T-helper 1 cell treated with Interleukin-12 subunit alpha and Interleukin-12 subunit beta and Interleukin-4 antibody, amounts not matched to agents 30 μg/mL and 1 μg/mL, for 36 hours (primary cell): ENCODE measurements at regions not wholly inside any gene's neighbourhood (a gene's known extent, or its start where the extent isn't known, plus 50 kb on each side); places are given as distances from the start of the nearest gene placed in this dataset.

Experiments
- H3K27ac Mint-ChIP-seq: one replicate; pipeline ENCODE4 v1.8.0; 2021; ENCODE audit warnings: mild to moderate bottlenecking, mixed read lengths
- H3K27me3 Mint-ChIP-seq: one replicate; pipeline ENCODE4 v1.8.0; 2021; ENCODE audit warnings: low read depth, mixed read lengths
- H3K36me3 Mint-ChIP-seq: one replicate; pipeline ENCODE4 v1.8.0; 2021; ENCODE audit warnings: low read depth, mixed read lengths
- H3K4me1 Mint-ChIP-seq: one replicate; pipeline ENCODE4 v1.8.0; 2021; ENCODE audit warnings: low read depth, mixed read lengths
- H3K4me3 Mint-ChIP-seq: one replicate; pipeline ENCODE4 v1.8.0; 2021; ENCODE audit warnings: mild to moderate bottlenecking, moderate library complexity, mixed read lengths
- H3K9me3 Mint-ChIP-seq: one replicate; pipeline ENCODE4 v1.8.0; 2021; ENCODE audit warnings: mixed read lengths

DNA sequence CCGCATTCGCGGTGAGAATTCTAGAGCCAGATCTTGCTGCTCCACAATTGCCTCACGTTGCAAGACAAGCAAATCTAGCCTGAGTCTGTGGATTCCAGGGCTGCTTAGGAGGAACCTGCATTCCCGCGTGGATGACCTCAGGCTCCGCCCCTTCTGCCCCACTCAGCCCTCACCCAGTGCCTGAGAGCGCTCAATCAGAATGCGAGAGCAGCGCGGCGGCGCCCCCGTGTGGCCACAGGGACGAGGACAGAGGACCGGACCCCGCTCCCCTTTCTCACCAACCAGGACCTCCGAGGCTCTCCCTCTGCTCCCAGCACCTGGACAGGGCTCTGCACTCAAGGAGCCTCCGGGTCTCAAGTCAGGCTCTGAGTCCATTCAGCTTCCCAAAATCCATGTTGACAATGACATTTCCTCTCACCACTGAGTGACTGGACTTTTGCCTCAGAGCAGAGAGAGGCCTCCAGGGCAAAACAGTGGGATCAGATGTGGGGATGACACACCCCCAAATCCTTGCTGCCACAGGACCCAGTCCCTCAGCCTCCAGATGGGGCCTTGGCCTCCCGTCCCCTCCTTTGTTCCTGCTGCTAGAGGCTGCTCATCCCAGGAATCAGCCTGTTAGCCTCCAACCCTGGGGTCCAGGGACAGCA is 52.0 kb downstream of the RPP21 start:
- Mint-ChIP-seq H3K4me1 (peaks cover 6% of the 10 kb centered on the region), H3K36me3 (no peaks in the 10 kb centered on the region), H3K4me3 (no peak overlapping the region), H3K27me3 (peaks cover 44% of the 10 kb centered on the region), H3K27ac (no peak overlapping the region), H3K9me3 (no peaks in the 10 kb centered on the region)

DNA sequence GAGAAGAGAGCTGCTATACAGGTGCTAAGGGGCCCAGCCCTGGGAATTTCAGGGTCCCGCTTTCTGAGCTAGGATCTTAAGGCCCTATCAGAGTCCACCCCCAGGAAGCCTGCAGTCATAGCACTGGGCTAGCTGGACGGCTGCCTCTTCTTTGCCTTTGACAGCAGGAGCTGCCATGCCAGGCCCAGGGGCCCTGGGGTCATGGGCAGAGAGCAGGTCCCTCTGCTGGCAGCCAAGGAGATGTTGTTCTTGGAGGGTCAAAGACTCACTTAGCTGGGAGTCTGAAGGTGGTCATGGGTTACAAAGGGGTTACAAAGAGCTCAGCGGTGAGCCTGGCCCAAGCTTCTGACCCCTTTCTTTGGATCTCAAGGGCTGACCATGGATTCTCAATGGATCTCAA is 52.7 kb downstream of the RPP21 start:
- Mint-ChIP-seq H3K27me3 (peaks cover 44% of the 10 kb centered on the region), H3K9me3 (no peaks in the 10 kb centered on the region), H3K4me3 (no peak overlapping the region), H3K27ac (no peak overlapping the region), H3K4me1 (peaks cover 10% of the 10 kb centered on the region), H3K36me3 (no peaks in the 10 kb centered on the region)

DNA sequence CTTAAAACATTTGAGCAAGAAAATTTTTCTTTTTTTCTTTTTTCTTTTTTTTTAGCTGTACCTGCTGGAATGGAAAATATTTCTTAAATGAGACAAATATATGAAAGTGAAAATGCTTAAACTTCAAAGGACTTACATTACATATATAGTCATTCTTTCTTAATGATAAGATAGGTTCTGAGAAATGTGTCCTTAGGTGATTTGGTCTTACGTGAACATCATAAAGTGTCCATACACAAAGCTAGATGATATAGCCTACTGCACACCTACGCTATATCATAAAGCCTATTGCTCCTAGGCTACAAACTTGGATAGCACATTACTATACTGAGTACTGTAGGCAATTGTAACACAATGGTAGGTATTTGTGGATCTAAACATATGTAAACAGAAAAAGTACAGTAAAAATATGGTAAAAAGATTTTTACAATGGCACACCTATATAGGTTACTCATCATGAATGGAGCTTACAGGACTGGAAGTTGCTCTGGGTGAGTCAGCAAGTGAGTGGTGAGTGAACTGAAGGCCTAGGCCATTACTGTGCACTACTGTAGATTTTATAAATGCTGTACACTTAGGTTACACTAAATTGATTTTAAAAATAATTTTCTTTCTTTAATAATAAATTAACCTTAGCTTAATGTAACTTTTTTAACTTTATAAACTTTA is 54.6 kb downstream of the RPP21 start:
- Mint-ChIP-seq H3K36me3 (no peaks in the 10 kb centered on the region), H3K27me3 (peaks cover 43% of the 10 kb centered on the region), H3K9me3 (no peaks in the 10 kb centered on the region), H3K4me3 (no peak overlapping the region), H3K27ac (no peak overlapping the region), H3K4me1 (peaks cover 10% of the 10 kb centered on the region)

DNA sequence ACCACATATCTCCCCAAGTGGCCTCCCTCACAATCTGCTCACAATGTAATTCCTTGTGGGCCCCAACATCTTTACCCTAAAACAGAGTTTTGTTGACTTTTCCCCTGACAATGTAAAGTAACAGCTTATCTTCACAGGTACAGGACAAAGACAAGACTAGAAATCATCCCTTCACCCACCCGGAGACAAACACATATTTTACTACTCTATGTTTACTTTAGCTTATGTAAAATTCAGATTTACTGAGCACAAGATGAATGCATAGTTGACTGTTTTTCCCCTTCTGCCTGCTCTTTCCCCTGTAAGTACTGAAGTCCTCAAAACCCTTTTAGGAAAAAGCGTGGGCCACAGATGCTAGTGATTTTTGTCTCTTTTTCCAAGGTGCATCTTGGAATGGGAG is 61.0 kb downstream of the RPP21 start:
- Mint-ChIP-seq H3K4me1 (peaks cover 10% of the 10 kb centered on the region), H3K27ac (peak overlapping the region; percentile 12), H3K27me3 (peaks cover 64% of the 10 kb centered on the region), H3K4me3 (no peak overlapping the region), H3K9me3 (peaks cover 21% of the 10 kb centered on the region), H3K36me3 (peaks cover 5% of the 10 kb centered on the region)

DNA sequence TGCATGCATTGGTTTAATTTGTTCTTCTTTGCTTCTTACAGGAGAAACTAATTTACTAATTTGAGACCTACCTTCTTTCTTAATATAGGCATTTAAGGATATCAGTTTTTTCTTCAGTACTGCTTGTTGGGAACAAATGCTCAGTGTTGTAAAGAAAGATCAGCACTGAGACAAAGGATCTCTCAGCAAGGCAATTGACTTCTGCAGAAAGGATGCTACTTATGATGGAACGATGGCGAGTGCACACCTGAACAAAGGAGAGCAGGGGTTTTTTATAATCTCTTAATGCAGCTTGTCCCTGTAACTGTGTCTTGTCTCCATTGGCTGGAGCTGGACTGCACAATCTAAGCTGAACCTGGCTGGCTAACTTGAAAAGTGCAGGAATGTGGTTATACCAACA is 64.2 kb downstream of the RPP21 start:
- H3K36me3 Mint-ChIP-seq, result peaks cover 5% of the 10 kb centered on the region
- peaks cover 7% of the 10 kb centered on the region for H3K4me1 Mint-ChIP-seq
- peaks cover 86% of the 10 kb centered on the region for H3K27me3 Mint-ChIP-seq
- H3K27ac Mint-ChIP-seq, result no peak overlapping the region
- peaks cover 21% of the 10 kb centered on the region for H3K9me3 Mint-ChIP-seq
- H3K4me3 Mint-ChIP-seq, result no peak overlapping the region

DNA sequence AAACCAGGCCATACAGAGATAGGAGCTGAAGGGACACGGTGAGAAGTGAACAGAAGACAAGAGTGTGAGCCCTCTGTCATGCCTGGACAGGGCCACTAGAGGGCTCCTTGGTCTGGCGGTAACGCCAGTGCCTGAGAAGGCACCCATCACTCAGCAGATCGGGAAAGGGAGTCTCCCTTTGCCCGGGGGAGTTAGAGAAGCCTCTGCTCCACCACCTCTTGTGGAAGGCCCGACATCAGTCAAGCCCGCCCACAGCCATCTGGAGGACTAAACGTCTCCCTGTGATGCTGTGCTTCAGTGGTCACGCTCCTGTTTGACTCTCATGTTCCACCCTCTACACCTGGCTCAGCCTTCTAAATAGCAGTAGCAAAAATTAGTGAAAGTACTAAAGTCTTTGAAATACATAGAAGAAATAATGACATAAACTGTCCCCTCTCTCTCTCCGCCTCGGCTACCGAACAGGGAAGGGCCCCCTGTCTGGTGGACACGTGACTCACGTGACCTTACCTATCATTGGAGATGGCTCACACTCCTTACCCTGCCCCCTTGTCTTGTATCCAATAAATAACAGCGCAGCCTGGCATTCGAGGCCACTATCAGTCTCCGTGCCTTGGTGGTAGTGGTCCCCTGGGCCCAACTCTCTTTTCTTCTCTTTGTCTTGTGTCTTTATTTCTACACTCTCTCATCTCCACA is 66.7 kb downstream of the RPP21 start:
- Mint-ChIP-seq H3K4me3 (peak overlapping the region; percentile 0), H3K9me3 (peaks cover 21% of the 10 kb centered on the region), H3K27me3 (peaks cover 87% of the 10 kb centered on the region)

DNA sequence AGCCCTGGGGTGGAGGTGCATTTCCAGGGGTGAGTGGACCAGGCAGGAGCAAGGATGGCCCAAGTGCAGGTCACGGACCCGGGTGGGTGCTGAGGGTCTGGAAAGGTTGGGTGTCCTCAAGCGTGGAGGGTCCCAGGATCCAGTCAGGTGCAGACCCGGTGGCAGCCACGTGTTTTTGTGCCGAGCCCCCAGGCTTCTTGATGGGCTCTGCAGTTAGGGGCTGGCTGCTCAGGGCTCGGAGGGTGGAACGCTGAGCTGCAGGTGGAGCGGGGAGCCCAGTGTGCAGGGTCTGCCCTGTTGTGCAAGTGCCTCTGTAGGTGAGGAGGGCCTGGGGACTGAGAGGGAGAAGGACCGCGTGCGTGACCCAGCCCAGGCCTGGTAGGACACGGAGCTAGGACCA is 70.9 kb upstream of the HLA-E start:
- no peak overlapping the region for H3K27ac Mint-ChIP-seq
- H3K36me3 Mint-ChIP-seq, result no peaks in the 10 kb centered on the region
- no peak overlapping the region for H3K4me3 Mint-ChIP-seq
- H3K9me3 Mint-ChIP-seq, result no peaks in the 10 kb centered on the region
- no peaks in the 10 kb centered on the region for H3K4me1 Mint-ChIP-seq
- peaks cover 68% of the 10 kb centered on the region for H3K27me3 Mint-ChIP-seq

More for the DNA sequence above, 66.7 kb downstream of the RPP21 start:
- Mint-ChIP-seq H3K27ac (no peak overlapping the region), H3K4me1 (peaks cover 2% of the 10 kb centered on the region), H3K36me3 (peaks cover 5% of the 10 kb centered on the region)

DNA sequence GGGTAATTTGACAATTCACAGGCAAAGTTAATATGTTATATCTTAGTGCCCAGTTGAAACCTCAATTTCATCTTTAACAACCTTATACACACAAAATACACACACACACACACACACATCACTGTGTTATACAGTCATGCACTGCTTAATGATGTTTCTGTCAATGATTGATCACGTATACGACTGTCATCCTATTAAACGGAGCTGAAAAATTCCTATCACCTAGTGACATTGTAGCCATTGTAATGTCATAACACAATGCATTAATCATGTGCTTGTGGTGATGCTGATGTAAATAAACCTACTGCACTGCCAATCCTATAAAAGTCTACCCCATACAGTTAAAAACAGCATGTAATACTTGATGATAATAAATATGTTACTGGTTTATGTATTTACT is 64.8 kb upstream of the HLA-E start:
- H3K4me1 Mint-ChIP-seq, result no peaks in the 10 kb centered on the region
- peaks cover 7% of the 10 kb centered on the region for H3K9me3 Mint-ChIP-seq
- H3K36me3 Mint-ChIP-seq, result peaks cover 4% of the 10 kb centered on the region
- H3K4me3 Mint-ChIP-seq, result no peak overlapping the region
- peaks cover 73% of the 10 kb centered on the region for H3K27me3 Mint-ChIP-seq
- H3K27ac Mint-ChIP-seq, result no peak overlapping the region
